COR-L47 (cell line): ENCODE measurements at regions not wholly inside any gene's neighbourhood (a gene's known extent, or its start where the extent isn't known, plus 50 kb on each side); places are given as distances from the start of the nearest gene placed in this dataset.

Experiments
- DNase-seq: peaks from one replicate; lab custom pipeline; 2025; lab: John Stamatoyannopoulos, UW

DNA sequence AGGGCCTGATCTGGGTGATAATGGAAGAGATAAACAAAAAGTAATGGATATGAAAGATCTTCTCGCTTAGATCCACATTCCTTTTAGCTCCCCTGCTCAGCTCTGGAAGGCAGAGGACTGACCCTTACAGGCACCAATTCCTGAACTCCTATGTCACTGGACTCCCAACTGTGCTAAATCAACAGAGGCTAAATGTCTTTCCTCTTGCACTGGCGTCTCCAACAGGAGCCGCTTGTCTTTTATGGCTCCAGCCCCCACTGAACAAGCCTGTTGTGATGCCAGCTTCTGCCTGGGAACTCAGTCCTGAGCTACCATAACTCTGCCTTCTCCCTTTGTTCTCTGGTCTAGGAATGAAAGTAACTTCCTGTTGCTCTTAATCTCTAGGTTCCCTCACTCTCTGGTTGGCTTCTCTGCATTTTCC, 142.1 kb upstream of the COL11A1 start:
- no peak for DNase-seq

DNA sequence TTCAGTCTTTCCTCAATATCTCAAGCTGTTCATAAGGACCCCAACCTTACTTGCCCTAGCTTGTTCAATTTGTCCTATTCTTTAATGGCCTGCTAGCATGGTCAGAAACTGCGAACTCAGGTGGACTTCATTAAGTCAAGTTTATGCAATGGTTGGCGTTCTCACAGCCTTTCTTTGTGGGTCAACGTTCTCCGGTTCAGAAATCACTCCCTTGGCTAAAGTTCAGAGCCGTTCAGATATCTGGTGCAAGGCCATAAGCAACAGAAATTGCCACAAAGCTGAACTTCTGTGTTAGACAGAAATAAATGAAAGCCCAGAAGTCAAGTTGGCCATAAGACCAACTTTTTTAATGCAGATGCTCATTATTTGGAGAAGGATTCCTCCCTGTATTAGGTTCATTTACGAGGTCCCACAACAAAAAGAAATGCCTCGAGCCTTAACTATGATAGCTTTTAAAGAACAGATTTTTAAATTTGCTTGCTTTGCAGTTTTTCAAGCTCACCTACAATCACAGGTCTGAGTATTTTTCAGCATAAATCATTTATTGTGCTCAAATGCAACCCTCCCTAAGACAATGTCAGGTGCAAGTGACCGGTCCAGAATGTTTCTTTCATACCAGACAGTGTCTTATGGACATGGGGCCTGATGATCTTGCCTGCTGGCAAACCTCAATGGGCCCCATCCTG, 140.2 kb upstream of the COL11A1 start:
- DNase-seq, result no peak

DNA sequence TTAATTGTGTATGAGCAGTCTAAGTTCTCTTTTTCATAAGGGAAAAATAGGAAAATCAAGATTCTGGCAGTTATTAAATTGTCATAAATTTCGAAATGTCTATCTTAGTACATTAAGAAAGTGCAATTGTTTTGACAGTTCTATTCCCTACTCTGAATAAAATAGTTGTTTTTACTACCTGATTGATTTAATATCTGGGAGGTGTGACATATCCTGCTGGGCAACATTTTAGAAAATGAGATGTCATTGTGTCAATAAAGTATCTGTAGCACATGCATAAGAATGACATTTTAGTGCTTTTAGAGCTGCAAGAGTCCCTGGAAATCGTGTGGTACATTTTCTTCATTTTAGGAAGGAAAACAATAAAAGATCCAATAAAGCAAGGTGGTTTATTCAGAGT, 139.2 kb upstream of the COL11A1 start:
- DNase-seq, result no peak

DNA sequence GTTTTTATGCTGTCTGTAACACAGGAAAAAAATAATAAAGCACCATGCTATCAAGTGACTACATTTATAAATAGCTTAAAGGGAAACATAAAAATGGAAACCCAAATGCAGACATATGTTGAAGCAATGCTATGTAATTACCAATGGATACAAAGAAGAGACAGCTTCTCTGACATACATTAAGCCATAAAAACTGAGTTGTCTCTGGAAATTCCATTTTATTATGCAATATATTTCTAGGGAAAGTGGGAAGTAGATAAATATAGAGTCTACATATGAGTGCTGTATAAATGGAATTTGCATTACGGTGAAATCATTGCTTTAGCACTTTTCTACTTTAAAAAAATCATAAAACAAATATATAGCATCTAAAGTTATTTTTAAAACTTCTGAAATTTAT, 135.2 kb upstream of the COL11A1 start:
- DNase-seq, result no peak

DNA sequence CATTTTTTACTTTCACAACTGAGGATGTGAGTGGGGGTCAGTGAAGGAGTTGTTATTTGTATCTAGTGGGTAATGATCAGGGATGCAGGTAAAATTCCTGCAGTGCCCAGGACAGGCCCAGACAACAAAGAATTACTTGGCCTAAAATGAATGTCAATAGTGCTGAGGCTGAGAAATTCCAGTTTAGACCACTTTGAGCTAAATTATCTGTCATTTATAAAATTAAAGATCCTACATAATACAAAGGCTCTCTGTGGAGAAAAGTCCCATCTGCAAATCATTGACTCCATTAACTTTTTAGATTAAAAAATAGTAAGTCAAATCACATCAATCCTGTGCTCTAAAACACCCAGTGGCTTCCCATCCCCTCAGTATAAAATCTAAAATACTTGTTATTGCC, 130.7 kb upstream of the COL11A1 start:
- no peak for DNase-seq

DNA sequence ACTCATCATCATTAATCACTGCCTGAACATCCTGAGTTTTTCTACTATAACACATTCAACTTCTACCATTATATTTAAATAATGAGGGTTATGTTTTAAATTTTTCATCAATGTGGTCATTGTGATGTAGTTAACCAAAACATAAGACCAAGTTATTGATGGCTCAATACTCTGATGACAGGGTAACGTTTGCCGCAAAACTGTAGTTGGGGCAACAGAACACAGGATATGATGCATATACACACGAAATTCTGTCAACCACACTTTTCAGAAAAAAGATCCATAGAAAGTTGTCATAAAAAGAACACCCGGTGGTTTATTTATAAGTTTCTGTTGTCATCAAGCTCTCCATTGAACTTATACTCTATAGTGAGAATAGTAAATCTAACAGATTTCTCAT, 121.7 kb upstream of the COL11A1 start:
- no peak for DNase-seq

DNA sequence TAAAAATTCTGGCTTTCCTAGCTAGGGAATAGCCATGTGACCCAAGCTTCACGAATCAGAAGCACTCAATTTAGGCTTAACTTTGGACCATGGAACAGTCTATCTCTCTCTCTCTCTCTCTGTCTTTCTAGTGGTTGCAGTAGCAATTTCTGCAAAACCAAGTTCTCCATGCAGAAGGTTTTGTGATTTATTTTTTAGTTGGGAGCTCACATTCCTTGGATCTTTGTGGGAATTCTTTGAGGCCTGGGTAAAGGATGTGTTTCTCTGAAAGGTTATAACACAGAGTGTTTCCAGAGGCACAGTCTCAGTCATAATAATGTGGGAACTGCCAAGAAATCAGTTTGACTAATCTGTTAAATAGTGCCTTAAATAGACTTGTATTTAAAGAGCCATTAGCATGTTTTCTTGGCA, 112.3 kb upstream of the COL11A1 start:
- DNase-seq, result no peak

DNA sequence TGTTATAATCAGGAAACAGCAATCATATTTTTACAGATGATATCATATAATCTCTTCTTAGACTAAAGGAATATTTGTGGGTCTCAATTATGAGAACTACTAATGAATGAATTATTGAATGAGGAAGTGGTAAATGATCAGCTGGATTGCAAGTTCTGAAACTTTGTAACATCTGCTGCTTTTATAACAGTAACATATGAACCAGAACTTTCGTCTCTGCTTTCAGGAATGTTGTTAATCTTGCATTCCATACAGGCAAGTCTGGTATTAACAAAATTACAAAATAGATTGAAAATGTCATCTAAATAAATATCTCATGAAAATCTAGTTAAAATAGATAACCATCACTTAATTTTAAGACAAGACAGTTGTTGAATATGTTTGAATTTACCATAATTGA, 110.5 kb upstream of the COL11A1 start:
- no peak for DNase-seq

DNA sequence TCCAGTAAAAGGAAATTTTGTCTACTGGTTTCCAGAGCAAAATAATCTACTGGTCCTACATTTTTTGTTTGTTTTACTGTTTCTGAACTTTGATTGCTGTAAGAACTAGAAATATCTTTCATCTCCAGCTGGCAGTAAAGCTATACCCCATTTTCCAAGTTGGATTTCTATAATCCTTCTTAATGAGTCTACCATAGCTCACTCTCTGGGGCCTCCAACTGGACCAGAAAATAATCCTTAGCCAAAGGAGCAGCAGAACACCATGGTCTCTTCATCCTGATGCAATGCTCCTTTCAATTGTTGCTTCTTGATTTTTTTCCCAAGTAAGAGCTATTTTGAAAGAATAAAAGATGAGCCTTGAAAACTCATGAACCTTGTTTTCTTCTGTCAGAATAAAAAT, 110.0 kb upstream of the COL11A1 start:
- DNase-seq, result no peak

DNA sequence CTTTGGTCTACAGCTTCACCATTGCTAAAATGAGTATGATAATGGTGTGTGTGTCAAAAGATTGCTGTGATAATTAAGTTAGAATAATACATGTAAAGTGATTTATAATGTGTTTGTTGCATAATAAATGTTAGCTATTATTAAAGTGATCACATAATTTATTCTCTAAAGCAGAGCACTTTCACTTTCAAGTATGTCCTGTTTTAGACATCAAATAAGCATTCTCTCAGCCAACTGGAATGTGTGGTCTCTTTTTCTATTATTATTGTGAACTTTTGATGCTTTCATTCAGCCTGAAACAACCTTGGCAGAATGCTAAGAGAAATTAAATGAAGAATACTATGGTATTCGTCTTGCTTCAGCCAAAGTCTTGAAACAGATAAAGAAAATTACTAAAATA, 102.8 kb upstream of the COL11A1 start:
- DNase-seq, result no peak

DNA sequence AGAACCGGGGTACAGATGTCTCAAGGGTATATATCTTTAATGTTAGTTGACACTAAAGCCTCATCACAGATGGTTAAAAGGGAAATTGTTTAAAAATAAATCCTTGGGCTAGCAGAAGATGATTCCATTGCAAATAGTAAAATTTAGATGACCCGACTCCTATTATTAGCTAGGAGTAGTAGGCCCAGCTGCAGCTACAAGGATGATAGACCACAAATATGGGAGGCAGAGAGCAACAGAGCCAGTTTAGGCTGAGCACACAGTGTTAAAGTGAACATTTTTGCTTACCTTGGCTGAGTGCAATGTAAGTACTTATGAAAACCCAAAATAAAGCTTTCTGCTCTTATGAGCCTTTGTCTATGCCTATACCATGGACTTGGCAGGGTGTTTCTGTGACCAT, 100.5 kb upstream of the COL11A1 start:
- no peak for DNase-seq

DNA sequence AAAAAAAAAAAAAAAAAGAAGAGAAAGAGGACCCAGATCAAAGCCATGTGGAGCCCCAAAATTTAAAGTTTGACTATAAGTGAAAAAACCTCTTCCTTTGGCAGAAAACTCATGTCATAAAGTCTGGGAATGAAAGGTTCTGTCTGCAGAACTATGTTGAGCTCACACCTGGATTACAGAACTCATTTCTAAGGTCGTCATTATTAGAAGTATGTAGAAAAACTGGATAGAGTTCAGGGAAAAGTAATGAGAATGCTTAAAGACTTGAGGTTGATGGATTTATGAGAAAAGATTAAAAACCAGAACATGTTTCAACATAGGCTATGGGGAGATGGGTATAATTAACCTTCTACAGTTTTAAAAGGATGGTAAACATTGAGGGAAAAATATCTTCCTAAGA, 90.7 kb upstream of the COL11A1 start:
- DNase-seq, result no peak

DNA sequence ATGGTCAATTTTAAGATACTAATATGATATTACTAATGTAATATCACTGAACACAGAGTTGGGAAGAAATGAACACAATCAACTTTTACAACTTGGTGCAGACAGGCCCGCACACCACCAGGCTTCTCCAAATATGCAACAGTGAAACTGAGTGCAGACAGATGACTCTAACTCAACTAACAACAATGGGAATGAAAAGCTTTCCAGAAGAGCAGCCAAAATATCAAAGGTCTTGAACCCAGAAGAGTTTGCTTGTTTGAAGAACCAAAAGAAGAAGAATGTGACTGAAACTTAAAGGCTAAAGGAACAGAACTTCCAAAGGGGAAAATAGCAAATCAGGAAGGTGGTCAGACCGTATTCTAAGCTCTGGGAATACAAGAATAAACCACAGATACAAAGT, 89.8 kb upstream of the COL11A1 start:
- DNase-seq, result no peak

DNA sequence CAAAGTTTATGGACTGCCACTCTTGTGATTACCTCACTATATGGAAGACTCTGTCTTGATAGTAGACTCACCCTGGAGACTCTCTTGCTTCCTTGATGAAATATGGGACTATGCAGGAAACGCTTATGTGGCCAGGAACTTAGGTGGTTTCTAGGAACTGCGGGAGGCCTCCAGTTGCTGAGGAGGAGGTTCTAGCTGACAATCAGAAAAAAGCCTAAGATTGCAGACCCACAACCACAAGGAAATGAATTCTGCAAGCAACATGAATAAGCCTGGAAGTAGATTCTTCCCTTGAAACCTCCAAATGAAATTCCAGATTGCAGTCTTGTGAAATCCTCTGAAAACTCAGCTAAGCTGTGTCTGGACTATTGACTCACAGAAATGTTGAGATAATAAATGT, 88.9 kb upstream of the COL11A1 start:
- DNase-seq, result no peak

DNA sequence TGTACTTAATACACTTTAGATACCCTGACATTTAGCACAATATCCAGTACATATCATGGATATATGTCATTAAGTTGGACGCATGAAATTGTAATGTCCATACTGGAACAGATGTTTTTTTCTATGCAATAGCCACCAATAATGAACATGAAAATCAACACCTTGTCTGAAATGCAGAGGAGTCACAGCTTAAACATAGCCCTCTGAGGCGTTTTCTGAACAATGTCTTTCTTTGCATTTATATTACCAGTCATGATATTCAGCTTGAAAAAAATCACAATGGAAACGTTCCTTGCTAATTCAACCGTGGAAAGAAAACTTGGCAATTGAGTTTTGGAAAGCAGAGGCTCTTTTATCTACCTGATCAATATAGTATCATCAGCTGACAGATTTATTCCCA, 86.7 kb upstream of the COL11A1 start:
- DNase-seq, result no peak

DNA sequence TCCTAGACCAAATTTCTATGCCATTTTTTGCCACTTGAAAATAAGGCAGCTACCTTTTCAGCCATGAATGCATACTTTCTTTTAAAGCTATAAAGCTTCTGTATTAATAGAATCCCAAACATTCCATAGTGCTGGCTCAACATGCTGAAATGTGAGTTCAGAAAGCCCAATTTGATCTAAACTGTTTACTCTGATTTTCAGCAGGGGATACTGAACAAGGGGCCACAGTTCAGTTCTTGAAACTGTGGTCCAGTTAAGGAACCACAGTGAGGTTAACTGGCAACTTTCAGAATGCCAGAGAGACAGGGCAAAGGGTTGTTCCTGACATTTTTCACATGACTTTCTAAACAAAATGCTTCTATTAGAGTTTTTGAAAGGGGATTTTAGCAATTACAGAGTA, 85.7 kb upstream of the COL11A1 start:
- no peak for DNase-seq

DNA sequence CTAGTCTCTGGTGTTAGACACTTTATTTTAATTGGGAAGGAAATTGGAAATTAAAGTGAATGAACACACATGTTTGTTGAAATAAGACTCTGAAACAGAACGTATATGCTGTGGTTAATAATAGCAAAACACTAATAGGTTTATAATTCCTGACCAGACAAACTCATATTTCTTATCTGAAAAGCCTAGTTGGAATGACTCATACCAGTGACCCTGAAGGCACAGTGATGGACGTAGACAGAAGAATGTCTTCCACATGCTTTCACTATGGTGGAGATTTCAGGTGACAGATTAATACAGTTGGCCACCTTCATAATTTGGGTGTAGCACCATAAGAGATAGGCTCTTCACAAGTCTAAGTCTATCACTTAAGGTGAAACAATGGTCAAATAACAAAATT, 83.0 kb upstream of the COL11A1 start:
- DNase-seq, result no peak

DNA sequence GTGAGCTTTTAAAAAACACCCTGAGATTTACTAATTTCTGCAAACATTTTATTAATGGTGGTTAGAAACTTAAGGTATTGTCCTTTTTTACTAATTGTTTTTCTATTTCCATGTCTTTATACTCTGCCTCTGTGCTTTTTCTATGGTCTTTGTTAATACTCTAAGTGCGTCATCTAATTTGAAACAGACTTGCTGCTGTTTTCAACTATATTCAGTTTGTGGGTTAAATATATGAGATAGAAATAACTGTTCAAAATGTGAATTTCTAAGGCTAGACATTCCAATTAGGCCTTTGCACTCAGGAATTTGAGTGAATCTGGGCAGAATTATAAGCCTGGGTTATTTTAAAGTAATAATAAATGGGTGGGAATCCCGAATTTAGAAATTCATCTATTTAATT, 82.4 kb upstream of the COL11A1 start:
- DNase-seq, result no peak

DNA sequence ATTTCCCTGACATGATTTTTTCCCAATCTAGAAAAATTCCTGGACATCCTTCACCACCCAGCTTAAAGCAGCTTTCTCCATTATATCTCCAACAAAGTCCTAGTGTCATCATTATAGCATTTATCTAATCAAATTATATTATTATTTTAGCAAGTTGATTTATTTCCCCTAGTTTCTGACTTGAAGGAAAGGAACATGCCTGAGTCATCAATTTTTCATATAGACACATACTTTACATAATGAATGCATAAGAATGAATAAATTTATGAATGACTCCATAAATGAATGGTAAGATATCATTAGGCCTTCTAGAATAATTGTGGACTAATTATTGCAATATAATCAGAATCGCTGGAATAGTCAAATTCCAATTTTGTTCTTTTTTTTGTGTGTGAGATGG, 79.4 kb upstream of the COL11A1 start:
- no peak for DNase-seq

DNA sequence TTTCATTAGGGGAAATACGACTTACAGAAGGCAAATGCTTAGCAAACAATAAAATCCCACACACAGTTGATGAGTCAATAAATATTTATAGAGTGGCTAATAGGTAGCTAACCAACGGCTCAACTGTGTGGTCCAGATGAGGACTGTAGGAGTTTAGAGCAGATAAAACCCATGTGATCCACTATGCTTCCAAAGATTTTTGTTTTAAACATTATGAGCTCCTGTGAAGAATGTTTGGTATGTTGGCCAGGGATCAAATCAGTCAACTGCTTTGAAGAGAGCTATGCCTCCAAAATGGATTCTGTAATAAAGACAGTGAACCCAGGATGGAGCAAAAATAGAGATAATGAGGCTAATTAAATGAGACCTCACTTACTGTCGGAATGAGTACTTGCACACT, 72.3 kb upstream of the COL11A1 start:
- DNase-seq, result no peak

DNA sequence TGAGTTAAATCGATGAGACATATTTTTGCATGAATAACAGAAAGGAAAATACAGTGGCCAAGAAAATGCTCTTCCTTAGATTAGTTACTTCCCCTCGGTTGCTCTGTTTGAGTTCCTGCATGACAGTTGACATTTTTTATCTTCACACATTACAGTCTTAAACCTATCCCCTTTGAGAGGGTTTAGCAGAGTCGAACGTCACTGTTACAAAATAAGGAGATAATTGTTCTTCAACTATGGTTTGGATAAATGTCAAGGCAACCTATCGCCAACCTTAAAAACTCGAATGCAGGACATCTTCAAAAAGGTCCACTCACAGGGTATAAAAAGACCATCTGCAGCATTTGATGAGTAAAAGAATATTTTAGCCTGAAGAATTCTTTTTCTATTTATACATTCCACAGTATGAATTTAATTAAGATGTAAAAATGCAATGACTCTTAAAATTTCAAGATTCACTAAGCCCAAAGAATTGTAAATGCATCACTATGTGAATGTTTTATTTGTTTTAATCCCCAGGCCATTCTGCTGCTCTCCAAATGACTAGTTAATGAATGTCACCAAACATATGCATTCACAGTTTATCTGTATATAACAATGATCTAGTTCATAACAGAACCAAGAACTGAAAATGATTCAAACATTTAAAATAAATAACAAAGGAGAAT, 68.9 kb upstream of the COL11A1 start:
- no peak for DNase-seq

DNA sequence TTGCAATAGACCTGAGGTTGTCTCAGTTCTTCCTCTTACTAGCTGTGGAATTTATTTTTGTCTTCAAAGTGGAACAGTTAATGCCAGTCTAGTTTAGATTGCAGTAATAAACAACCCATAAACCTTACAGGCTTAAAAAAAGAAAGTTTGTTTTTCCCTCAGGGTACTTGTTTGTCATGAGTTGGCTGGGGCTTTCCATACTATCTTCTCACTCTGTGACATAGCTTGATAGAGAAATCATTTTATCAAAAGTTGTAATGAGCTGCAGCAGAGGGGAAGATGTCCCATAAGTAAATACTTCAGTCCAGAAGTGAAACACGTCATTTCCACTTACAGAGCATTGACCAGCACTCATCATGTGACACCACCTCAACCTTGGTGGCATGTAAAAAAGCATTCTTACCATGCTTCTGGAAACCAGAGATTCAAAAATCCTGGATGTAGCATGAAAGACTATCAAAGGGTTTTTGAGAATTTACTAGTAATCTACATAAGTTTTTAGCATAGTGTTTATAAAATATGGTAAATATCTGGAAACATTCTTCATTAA, 62.8 kb upstream of the COL11A1 start:
- DNase-seq, result no peak

DNA sequence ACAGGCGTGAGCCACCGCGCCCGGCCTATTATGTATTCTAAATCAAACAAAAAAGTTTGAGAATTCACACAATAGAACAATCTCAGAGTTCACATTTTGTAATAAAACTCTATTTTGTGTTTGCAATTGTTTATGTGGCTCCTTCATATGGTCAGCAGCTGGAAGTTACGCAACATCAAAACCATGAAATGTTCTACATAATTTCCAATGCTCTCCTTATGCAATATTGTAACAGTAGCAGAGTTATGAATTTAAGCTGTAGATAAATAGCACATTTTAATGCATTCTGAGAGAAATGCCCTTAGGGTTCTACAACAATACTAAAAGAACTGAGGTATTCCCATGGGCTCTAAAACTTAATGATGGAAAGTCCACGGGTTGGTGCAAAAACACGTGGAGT, 62.3 kb upstream of the COL11A1 start:
- no peak for DNase-seq

DNA sequence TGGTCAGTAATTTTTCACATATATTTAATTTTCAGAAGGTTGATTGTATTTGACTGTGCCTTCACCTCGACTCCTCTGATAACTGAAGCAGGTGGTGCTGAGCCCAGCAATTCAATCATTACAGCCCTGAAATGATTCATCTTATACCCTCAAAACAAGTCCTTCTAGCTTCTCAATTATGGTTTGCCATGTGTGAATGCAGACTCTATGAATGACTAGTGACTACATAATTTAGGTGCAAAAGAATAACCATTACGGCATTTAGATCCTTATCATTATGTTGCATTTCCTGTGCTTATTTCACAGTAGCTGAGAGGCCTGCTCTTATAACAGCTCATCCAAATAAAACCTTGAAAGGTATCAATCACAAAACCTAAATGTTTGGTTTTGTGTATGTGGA, 54.0 kb upstream of the COL11A1 start:
- no peak for DNase-seq
